ENCODE measurements at regions not wholly inside any gene's neighbourhood (a gene's known extent, or its start where the extent isn't known, plus 50 kb on each side); places are given as distances from the start of the nearest gene placed in this dataset.

GRCh38 chr13:84774111-84774510 is 891.8 kb upstream of the SLITRK1 start:
- H3K4me3 ChIP-seq (ENCODE audit: low read length in 2 of 2) = no peak overlapping the region
- peaks cover 0 to 5% (median under 1%) of the 10 kb centered on the region in 8 donors for H3K9me3 Mint-ChIP-seq
- no peak overlapping the region for H3K4me3 Mint-ChIP-seq
- no peaks in the 10 kb centered on the region for H3K27me3 ChIP-seq (ENCODE audit: insufficient read depth, low read length)
- H3K4me1 ChIP-seq (ENCODE audit: insufficient read depth, low read length) = no peaks in the 10 kb centered on the region
- H3K36me3 ChIP-seq (ENCODE audit: insufficient read depth, low read length) = no peaks in the 10 kb centered on the region
- H3K4me1 Mint-ChIP-seq = no peaks in the 10 kb centered on the region
- no peak overlapping the region for H3K27ac ChIP-seq (ENCODE audit: low read depth, low read length)
- intact Hi-C loops (cut with micrococcal nuclease) = no loop called here
- ChIA-PET POLR2A (ENCODE audit: partially characterized antibody) (no interaction called here), CTCF (ENCODE audit: partially characterized antibody) (no interaction called here)
- H3K27ac Mint-ChIP-seq = no peak overlapping the region
- no peaks in the 10 kb centered on the region for H3K9me3 ChIP-seq (ENCODE audit: control insufficient read depth in 1 of 2, low read length in 2 of 2)
- no peaks in the 10 kb centered on the region for H3K27me3 Mint-ChIP-seq
- H3K36me3 Mint-ChIP-seq = no peaks in the 10 kb centered on the region
- no peak for DNase-seq

GRCh38 chr13:84760956-84761355 is 878.7 kb upstream of the SLITRK1 start:
- ChIA-PET CTCF (ENCODE audit: partially characterized antibody) (no interaction called here), POLR2A (ENCODE audit: partially characterized antibody) (no interaction called here)
- no peaks in the 10 kb centered on the region for H3K36me3 Mint-ChIP-seq

GRCh38 chr13:84749126-84749525 is 866.9 kb upstream of the SLITRK1 start:
- H3K27ac ChIP-seq (ENCODE audit: low read depth, low read length) = no peak overlapping the region
- H3K9me3 ChIP-seq (ENCODE audit: control insufficient read depth in 1 of 2, low read length in 2 of 2) = no peaks in the 10 kb centered on the region
- no peaks in the 10 kb centered on the region for H3K27me3 ChIP-seq (ENCODE audit: insufficient read depth, low read length)
- POLR2A ChIA-PET (ENCODE audit: partially characterized antibody) = no interaction called here
- intact Hi-C loops (cut with micrococcal nuclease) = no loop called here
- Mint-ChIP-seq H3K4me1 (no peaks in the 10 kb centered on the region), H3K4me3 (no peak overlapping the region), H3K36me3 (no peaks in the 10 kb centered on the region), H3K9me3 (peaks cover 0 to 5% (median 0%) of the 10 kb centered on the region in 8 donors), H3K27ac (no peak overlapping the region), H3K27me3 (no peaks in the 10 kb centered on the region)
- no peak for DNase-seq
- CTCF ChIA-PET (ENCODE audit: partially characterized antibody) = no interaction called here
- no peak overlapping the region for H3K4me3 ChIP-seq (ENCODE audit: low read length in 2 of 2)
- H3K4me1 ChIP-seq (ENCODE audit: insufficient read depth, low read length) = no peaks in the 10 kb centered on the region
- H3K36me3 ChIP-seq (ENCODE audit: insufficient read depth, low read length) = no peaks in the 10 kb centered on the region

More at GRCh38 chr13:84760956-84761355, 878.7 kb upstream of the SLITRK1 start:
- Histone ChIP-seq H3K4me1 (ENCODE audit: insufficient read depth, low read length) (no peaks in the 10 kb centered on the region), H3K27ac (ENCODE audit: low read depth, low read length) (no peak overlapping the region), H3K9me3 (ENCODE audit: control insufficient read depth in 1 of 2, low read length in 2 of 2) (no peaks in the 10 kb centered on the region), H3K27me3 (ENCODE audit: insufficient read depth, low read length) (no peaks in the 10 kb centered on the region), H3K36me3 (ENCODE audit: insufficient read depth, low read length) (no peaks in the 10 kb centered on the region), H3K4me3 (ENCODE audit: low read length in 2 of 2) (no peak overlapping the region)
- H3K4me3 Mint-ChIP-seq = no peak overlapping the region
- intact Hi-C loops (cut with micrococcal nuclease) = no loop called here
- DNase-seq = no peak
- peaks cover 0 to 5% (median 3%) of the 10 kb centered on the region in 8 donors for H3K9me3 Mint-ChIP-seq
- no peaks in the 10 kb centered on the region for H3K27me3 Mint-ChIP-seq
- H3K27ac Mint-ChIP-seq = no peak overlapping the region
- no peaks in the 10 kb centered on the region for H3K4me1 Mint-ChIP-seq

GRCh38 chr13:84745051-84745551 is 862.8 kb upstream of the SLITRK1 start:
- H3K27me3 ChIP-seq (ENCODE audit: insufficient read depth, low read length) = no peaks in the 10 kb centered on the region
- Mint-ChIP-seq H3K27me3 (no peaks in the 10 kb centered on the region), H3K9me3 (peaks cover 0 to 5% (median 0%) of the 10 kb centered on the region in 8 donors), H3K27ac (no peak overlapping the region), H3K36me3 (no peaks in the 10 kb centered on the region), H3K4me1 (no peaks in the 10 kb centered on the region), H3K4me3 (no peak overlapping the region)
- no peak for DNase-seq
- no peaks in the 10 kb centered on the region for H3K9me3 ChIP-seq (ENCODE audit: control insufficient read depth in 1 of 2, low read length in 2 of 2)
- intact Hi-C loops (cut with micrococcal nuclease) = no loop called here
- H3K4me1 ChIP-seq (ENCODE audit: insufficient read depth, low read length) = no peaks in the 10 kb centered on the region
- H3K4me3 ChIP-seq (ENCODE audit: low read length in 2 of 2) = no peak overlapping the region
- CTCF ChIA-PET (ENCODE audit: partially characterized antibody) = no interaction called here
- H3K27ac ChIP-seq (ENCODE audit: low read depth, low read length) = no peak overlapping the region
- no peaks in the 10 kb centered on the region for H3K36me3 ChIP-seq (ENCODE audit: insufficient read depth, low read length)
- POLR2A ChIA-PET (ENCODE audit: partially characterized antibody) = no interaction called here

GRCh38 chr13:84744203-84744602 is 861.9 kb upstream of the SLITRK1 start:
- no peaks in the 10 kb centered on the region for H3K27me3 ChIP-seq (ENCODE audit: insufficient read depth, low read length)
- intact Hi-C loops (cut with micrococcal nuclease) = no loop called here
- no peaks in the 10 kb centered on the region for H3K4me1 ChIP-seq (ENCODE audit: insufficient read depth, low read length)
- ChIA-PET CTCF (ENCODE audit: partially characterized antibody) (no interaction called here), POLR2A (ENCODE audit: partially characterized antibody) (no interaction called here)
- no peaks in the 10 kb centered on the region for H3K36me3 ChIP-seq (ENCODE audit: insufficient read depth, low read length)
- peaks cover 0 to 5% (median 0%) of the 10 kb centered on the region in 8 donors for H3K9me3 Mint-ChIP-seq
- H3K27ac Mint-ChIP-seq = no peak overlapping the region
- H3K36me3 Mint-ChIP-seq = no peaks in the 10 kb centered on the region
- no peaks in the 10 kb centered on the region for H3K9me3 ChIP-seq (ENCODE audit: control insufficient read depth in 1 of 2, low read length in 2 of 2)
- H3K4me1 Mint-ChIP-seq = no peaks in the 10 kb centered on the region
- H3K27ac ChIP-seq (ENCODE audit: low read depth, low read length) = no peak overlapping the region
- no peak overlapping the region for H3K4me3 Mint-ChIP-seq
- H3K27me3 Mint-ChIP-seq = no peaks in the 10 kb centered on the region
- H3K4me3 ChIP-seq (ENCODE audit: low read length in 2 of 2) = no peak overlapping the region
- DNase-seq = no peak

GRCh38 chr13:84741253-84741652 is 859.0 kb upstream of the SLITRK1 start:
- no peak for DNase-seq
- Mint-ChIP-seq H3K36me3 (no peaks in the 10 kb centered on the region), H3K4me1 (no peaks in the 10 kb centered on the region), H3K27ac (no peak overlapping the region), H3K9me3 (peaks cover 0 to 5% (median 2%) of the 10 kb centered on the region in 8 donors), H3K27me3 (no peaks in the 10 kb centered on the region), H3K4me3 (no peak overlapping the region)
- intact Hi-C loops (cut with micrococcal nuclease) = no loop called here
- Histone ChIP-seq H3K4me3 (ENCODE audit: low read length in 2 of 2) (no peak overlapping the region), H3K9me3 (ENCODE audit: control insufficient read depth in 1 of 2, low read length in 2 of 2) (no peaks in the 10 kb centered on the region), H3K4me1 (ENCODE audit: insufficient read depth, low read length) (no peaks in the 10 kb centered on the region), H3K27ac (ENCODE audit: low read depth, low read length) (no peak overlapping the region), H3K36me3 (ENCODE audit: insufficient read depth, low read length) (no peaks in the 10 kb centered on the region), H3K27me3 (ENCODE audit: insufficient read depth, low read length) (no peaks in the 10 kb centered on the region)
- ChIA-PET POLR2A (ENCODE audit: partially characterized antibody) (no interaction called here), CTCF (ENCODE audit: partially characterized antibody) (no interaction called here)

GRCh38 chr13:84739021-84739420 is 856.7 kb upstream of the SLITRK1 start:
- CTCF ChIA-PET (ENCODE audit: partially characterized antibody) = no interaction called here
- H3K4me3 ChIP-seq (ENCODE audit: low read length in 2 of 2) = no peak overlapping the region
- no peaks in the 10 kb centered on the region for H3K36me3 ChIP-seq (ENCODE audit: insufficient read depth, low read length)
- H3K4me3 Mint-ChIP-seq = no peak overlapping the region
- intact Hi-C loops (cut with micrococcal nuclease) = no loop called here
- DNase-seq = no peak
- H3K4me1 Mint-ChIP-seq = no peaks in the 10 kb centered on the region
- no peaks in the 10 kb centered on the region for H3K27me3 Mint-ChIP-seq
- no peak overlapping the region for H3K27ac ChIP-seq (ENCODE audit: low read depth, low read length)
- POLR2A ChIA-PET (ENCODE audit: partially characterized antibody) = no interaction called here
- H3K9me3 Mint-ChIP-seq = peaks cover 0 to 5% (median 2%) of the 10 kb centered on the region in 8 donors
- H3K27me3 ChIP-seq (ENCODE audit: insufficient read depth, low read length) = no peaks in the 10 kb centered on the region
- H3K4me1 ChIP-seq (ENCODE audit: insufficient read depth, low read length) = no peaks in the 10 kb centered on the region
- H3K36me3 Mint-ChIP-seq = no peaks in the 10 kb centered on the region
- no peaks in the 10 kb centered on the region for H3K9me3 ChIP-seq (ENCODE audit: control insufficient read depth in 1 of 2, low read length in 2 of 2)
- no peak overlapping the region for H3K27ac Mint-ChIP-seq

GRCh38 chr13:84737661-84738060 is 855.4 kb upstream of the SLITRK1 start:
- Histone ChIP-seq H3K27me3 (ENCODE audit: insufficient read depth, low read length) (no peaks in the 10 kb centered on the region), H3K4me3 (ENCODE audit: low read length in 2 of 2) (no peak overlapping the region), H3K9me3 (ENCODE audit: control insufficient read depth in 1 of 2, low read length in 2 of 2) (no peaks in the 10 kb centered on the region), H3K4me1 (ENCODE audit: insufficient read depth, low read length) (no peaks in the 10 kb centered on the region), H3K36me3 (ENCODE audit: insufficient read depth, low read length) (no peaks in the 10 kb centered on the region), H3K27ac (ENCODE audit: low read depth, low read length) (no peak overlapping the region)
- Mint-ChIP-seq H3K27me3 (no peaks in the 10 kb centered on the region), H3K27ac (no peak overlapping the region), H3K36me3 (no peaks in the 10 kb centered on the region), H3K9me3 (peaks cover 0 to 7% (median 2%) of the 10 kb centered on the region in 8 donors), H3K4me1 (no peaks in the 10 kb centered on the region), H3K4me3 (no peak overlapping the region)
- no peak for DNase-seq
- POLR2A ChIA-PET (ENCODE audit: partially characterized antibody) = no interaction called here
- intact Hi-C loops (cut with micrococcal nuclease) = no loop called here
- CTCF ChIA-PET (ENCODE audit: partially characterized antibody) = no interaction called here
